Caco-2 (cell line): ENCODE measurements at regions not wholly inside any gene's neighbourhood (a gene's known extent, or its start where the extent isn't known, plus 50 kb on each side); places are given as distances from the start of the nearest gene placed in this dataset.

Experiments used
- BruUV-seq: library from RNA; stranded (reverse); fragments of 400-500 nt; replicated peaks from 2 replicates; lab custom pipeline; 2021; lab: Mats Ljungman, UMichigan
- CTCF ChIA-PET: fragments of 300-600 bp; sonication (Branson Sonifier 250); formaldehyde crosslinking; loops from one replicate; lab custom pipeline; 2022; ENCODE audit warnings: antibody characterized with exemption; lab: Charles Lee
- POLR2A ChIA-PET: fragments of 300-600 bp; sonication (Branson Sonifier 250); formaldehyde crosslinking; loops from one replicate; lab custom pipeline; 2022; ENCODE audit warnings: antibody characterized with exemption; lab: Charles Lee
- DNase-seq, 2 experiments: peaks; one replicate each; pipeline versions ENCODE4 v3.0.0 to v3.0.0-alpha.2; 2020 to 2022
- H3K27me3 ChIP-seq: replicated peaks from 2 replicates; pipeline ENCODE4 v1.6.0; 2011; ENCODE audit warnings: low read length; ENCODE audit not compliant: control insufficient read depth, insufficient read depth
- H3K36me3 ChIP-seq: 2 replicates; pipeline ENCODE4 v1.5.1; 2011; ENCODE audit warnings: low read length; ENCODE audit not compliant: control insufficient read depth, insufficient read depth
- H3K4me1 ChIP-seq: fragments of 250-450 bp; sonication (Bioruptor Pico); 2 replicates; pipeline ENCODE4 v1.5.1; 2020; ENCODE audit warnings: mild to moderate bottlenecking
- H3K4me3 ChIP-seq: 2 replicates; pipeline ENCODE4 v1.5.1; 2011; ENCODE audit warnings: low read depth, mild to moderate bottlenecking, control low read depth, low read length
- H3K9me3 ChIP-seq: fragments of 250-450 bp; sonication (Bioruptor Pico); 2 replicates; pipeline ENCODE4 v1.5.1; 2020; ENCODE audit warnings: mild to moderate bottlenecking, moderate library complexity
- H3K27ac Mint-ChIP-seq: one replicate; pipeline ENCODE4 v1.8.0; 2022; ENCODE audit warnings: mixed read lengths; ENCODE audit not compliant: unreplicated experiment
- H3K27me3 Mint-ChIP-seq: one replicate; pipeline ENCODE4 v1.8.0; 2022; ENCODE audit warnings: mixed read lengths; ENCODE audit not compliant: insufficient read depth, unreplicated experiment
- H3K36me3 Mint-ChIP-seq: one replicate; pipeline ENCODE4 v1.8.0; 2022; ENCODE audit warnings: mild to moderate bottlenecking, mixed read lengths; ENCODE audit not compliant: insufficient read depth, unreplicated experiment
- H3K4me1 Mint-ChIP-seq: one replicate; pipeline ENCODE4 v1.8.0; 2022; ENCODE audit warnings: low read depth, mixed read lengths; ENCODE audit not compliant: unreplicated experiment
- H3K4me3 Mint-ChIP-seq: one replicate; pipeline ENCODE4 v1.8.0; 2022; ENCODE audit warnings: mild to moderate bottlenecking, moderate library complexity, mixed read lengths; ENCODE audit not compliant: unreplicated experiment
- H3K9me3 Mint-ChIP-seq: one replicate; pipeline ENCODE4 v1.8.0; 2022; ENCODE audit warnings: mixed read lengths; ENCODE audit not compliant: unreplicated experiment
- intact Hi-C: fragments of 100-400 bp; cut with micrococcal nuclease; formaldehyde crosslinking; loops from one replicate; pipeline ENCODE4 v1.10.0; 2022; ENCODE audit not compliant: unreplicated experiment
- TF ChIP-seq, protein P1 (sequence below), 2 experiments: fragments of 200-600 bp in 1 of 2; IDR thresholded peaks; 1 replicate in 1 of 2; 2 replicates in 1 of 2; pipeline versions ENCODE4 v1.5.1 to v1.8.0; 2011 to 2022; ENCODE audit warnings: antibody characterized with exemption in 1 of 2, control low read depth in 1 of 2, inconsistent platforms in 1 of 2, low read depth in 1 of 2, low read length in 1 of 2, mild to moderate bottlenecking in 1 of 2, moderate library complexity in 1 of 2; ENCODE audit not compliant: insufficient read depth in 1 of 2, severe bottlenecking in 1 of 2, unreplicated experiment in 1 of 2

GRCh38 chr16:50957056-50957455, 194.0 kb downstream of the SALL1 start:
- DNase-seq = no peak
- peaks cover 8% of the 10 kb centered on the region for H3K27me3 Mint-ChIP-seq
- H3K36me3 Mint-ChIP-seq = no peaks in the 10 kb centered on the region
- Histone ChIP-seq H3K4me3 (no peak overlapping the region), H3K27me3 (no peaks in the 10 kb centered on the region), H3K9me3 (peaks cover 3% of the 10 kb centered on the region; the same call in 1 of the 2 replicates), H3K36me3 (no peaks in the 10 kb centered on the region), H3K4me1 (peaks cover 10% of the 10 kb centered on the region)
- no peaks in the 10 kb centered on the region for H3K4me1 Mint-ChIP-seq
- H3K27ac Mint-ChIP-seq = no peak overlapping the region
- CTCF ChIA-PET = no interaction called here
- POLR2A ChIA-PET = no interaction called here
- H3K9me3 Mint-ChIP-seq = no peaks in the 10 kb centered on the region
- H3K4me3 Mint-ChIP-seq = no peak overlapping the region
- intact Hi-C loops = no loop called here
- TF ChIP-seq, protein P1, sequence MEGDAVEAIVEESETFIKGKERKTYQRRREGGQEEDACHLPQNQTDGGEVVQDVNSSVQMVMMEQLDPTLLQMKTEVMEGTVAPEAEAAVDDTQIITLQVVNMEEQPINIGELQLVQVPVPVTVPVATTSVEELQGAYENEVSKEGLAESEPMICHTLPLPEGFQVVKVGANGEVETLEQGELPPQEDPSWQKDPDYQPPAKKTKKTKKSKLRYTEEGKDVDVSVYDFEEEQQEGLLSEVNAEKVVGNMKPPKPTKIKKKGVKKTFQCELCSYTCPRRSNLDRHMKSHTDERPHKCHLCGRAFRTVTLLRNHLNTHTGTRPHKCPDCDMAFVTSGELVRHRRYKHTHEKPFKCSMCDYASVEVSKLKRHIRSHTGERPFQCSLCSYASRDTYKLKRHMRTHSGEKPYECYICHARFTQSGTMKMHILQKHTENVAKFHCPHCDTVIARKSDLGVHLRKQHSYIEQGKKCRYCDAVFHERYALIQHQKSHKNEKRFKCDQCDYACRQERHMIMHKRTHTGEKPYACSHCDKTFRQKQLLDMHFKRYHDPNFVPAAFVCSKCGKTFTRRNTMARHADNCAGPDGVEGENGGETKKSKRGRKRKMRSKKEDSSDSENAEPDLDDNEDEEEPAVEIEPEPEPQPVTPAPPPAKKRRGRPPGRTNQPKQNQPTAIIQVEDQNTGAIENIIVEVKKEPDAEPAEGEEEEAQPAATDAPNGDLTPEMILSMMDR (IDR thresholded peaks at IDR 0.05; ENCODE audit: insufficient read depth in 1 of 2, low read depth in 1 of 2, low read length in 1 of 2, severe bottlenecking in 1 of 2, unreplicated experiment in 1 of 2) = no peak
- no TSS peak for BruUV-seq

DNA sequence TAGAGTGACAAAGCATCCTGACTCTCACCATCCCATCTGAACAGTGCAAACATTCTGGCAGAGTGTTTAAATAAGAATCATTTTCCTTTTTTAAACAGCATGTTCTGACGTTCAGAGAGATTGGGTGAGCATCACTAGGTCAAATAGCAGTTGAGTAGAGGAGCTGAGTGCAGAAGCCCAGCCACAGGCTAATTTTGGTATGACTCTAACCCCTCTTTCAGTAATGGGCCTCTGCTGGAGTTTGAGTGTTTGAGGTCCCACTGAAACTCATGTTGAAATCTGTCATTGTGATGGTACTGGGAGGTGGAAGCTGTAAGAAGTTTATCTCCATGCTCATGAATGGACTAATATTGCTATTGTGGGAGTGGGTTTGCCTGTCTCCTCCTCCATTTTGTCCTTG, 194.4 kb downstream of the SALL1 start:
- no peaks in the 10 kb centered on the region for H3K9me3 Mint-ChIP-seq
- TF ChIP-seq, protein P1 (IDR thresholded peaks at IDR 0.05; ENCODE audit: insufficient read depth in 1 of 2, low read depth in 1 of 2, low read length in 1 of 2, severe bottlenecking in 1 of 2, unreplicated experiment in 1 of 2) = no peak
- H3K27me3 Mint-ChIP-seq = peaks cover 8% of the 10 kb centered on the region
- DNase-seq = no peak
- no peaks in the 10 kb centered on the region for H3K36me3 Mint-ChIP-seq
- no peak overlapping the region for H3K4me3 ChIP-seq
- H3K4me1 Mint-ChIP-seq = no peaks in the 10 kb centered on the region
- no peaks in the 10 kb centered on the region for H3K36me3 ChIP-seq
- H3K4me3 Mint-ChIP-seq = no peak overlapping the region
- H3K4me1 ChIP-seq = peaks cover 10% of the 10 kb centered on the region
- no peaks in the 10 kb centered on the region for H3K27me3 ChIP-seq
- intact Hi-C loops = no loop called here
- POLR2A ChIA-PET = no interaction called here
- peaks cover 3% of the 10 kb centered on the region; the same call in 1 of the 2 replicates for H3K9me3 ChIP-seq
- no peak overlapping the region for H3K27ac Mint-ChIP-seq
- no TSS peak for BruUV-seq
- CTCF ChIA-PET = no interaction called here

DNA sequence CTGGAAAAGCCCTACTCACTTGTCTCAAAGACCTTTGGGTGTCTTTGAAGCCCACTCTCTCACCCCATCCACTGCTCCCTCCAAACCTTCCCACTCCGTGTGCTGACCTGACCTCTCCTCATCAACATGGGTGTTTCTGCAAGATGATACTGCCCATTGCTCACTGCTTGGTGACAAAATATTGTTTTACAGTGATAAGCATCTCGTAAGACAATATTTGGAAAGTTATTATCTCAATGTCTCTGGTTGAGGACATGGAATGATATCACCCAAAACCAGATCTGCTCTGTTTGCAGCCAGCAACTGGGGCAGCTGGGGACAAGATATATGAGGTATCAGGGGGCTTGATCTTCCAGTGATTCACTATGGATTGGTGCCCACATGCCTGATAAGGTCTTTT, 195.8 kb downstream of the SALL1 start:
- no peak overlapping the region for H3K4me3 ChIP-seq
- no peak for DNase-seq
- ChIA-PET POLR2A (no interaction called here), CTCF (no interaction called here)
- peaks cover 3% of the 10 kb centered on the region; the same call in 1 of the 2 replicates for H3K9me3 ChIP-seq
- H3K4me1 Mint-ChIP-seq = no peaks in the 10 kb centered on the region
- TF ChIP-seq, protein P1 (IDR thresholded peaks at IDR 0.05; ENCODE audit: insufficient read depth in 1 of 2, low read depth in 1 of 2, low read length in 1 of 2, severe bottlenecking in 1 of 2, unreplicated experiment in 1 of 2) = no peak
- no peak overlapping the region for H3K27ac Mint-ChIP-seq
- H3K4me3 Mint-ChIP-seq = no peak overlapping the region
- no peaks in the 10 kb centered on the region for H3K36me3 ChIP-seq
- peaks cover 10% of the 10 kb centered on the region for H3K4me1 ChIP-seq
- H3K36me3 Mint-ChIP-seq = no peaks in the 10 kb centered on the region
- no peaks in the 10 kb centered on the region for H3K9me3 Mint-ChIP-seq
- intact Hi-C loops = no loop called here
- no TSS peak for BruUV-seq
- H3K27me3 ChIP-seq = no peaks in the 10 kb centered on the region
- peaks cover 8% of the 10 kb centered on the region for H3K27me3 Mint-ChIP-seq
